ENCODE measurements at regions not wholly inside any gene's neighbourhood (a gene's known extent, or its start where the extent isn't known, plus 50 kb on each side); places are given as distances from the start of the nearest gene placed in this dataset.
"Not testable (repeated sequence)": the region's sequence is repeated elsewhere in the genome, so short reads cannot be mapped to it uniquely, and the experiment has no call there.

DNA sequence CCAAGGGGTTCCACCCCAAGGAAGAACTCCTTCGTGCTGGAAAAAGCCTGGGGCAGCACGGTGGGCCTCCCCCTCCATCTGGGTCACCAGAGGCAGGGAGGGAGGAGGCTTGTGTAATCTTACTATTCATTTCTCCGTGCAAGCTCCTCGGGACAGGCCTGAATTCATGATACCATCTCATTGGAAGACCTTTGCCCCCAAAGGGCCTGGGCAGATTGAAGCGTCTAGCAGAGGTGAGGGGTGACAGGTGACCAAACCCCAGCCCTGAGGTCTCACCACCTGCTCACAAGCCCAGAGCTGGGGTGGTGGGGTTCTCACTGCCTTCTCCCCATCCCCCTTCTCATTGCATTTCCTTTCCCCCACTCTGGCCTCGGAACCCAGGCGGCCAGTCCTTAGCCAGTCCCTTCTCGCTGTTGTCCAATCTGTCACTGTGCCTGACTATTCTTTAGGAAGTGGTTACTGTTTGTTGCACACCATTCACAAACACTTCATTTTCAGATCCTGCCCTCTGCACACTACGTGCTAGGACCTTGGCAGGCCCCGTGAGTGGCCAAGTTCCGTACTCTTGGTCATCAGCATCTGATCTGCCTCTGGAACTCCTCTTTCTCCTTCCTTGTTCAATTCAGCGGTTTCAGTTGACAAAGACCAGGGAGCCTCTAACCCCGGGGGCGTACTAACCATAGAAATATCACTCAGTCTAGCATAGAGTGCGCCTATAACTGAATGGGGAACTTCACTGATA, 137.1 kb downstream of the LY86 start:
- DNase-seq: peak; percentile 38

DNA sequence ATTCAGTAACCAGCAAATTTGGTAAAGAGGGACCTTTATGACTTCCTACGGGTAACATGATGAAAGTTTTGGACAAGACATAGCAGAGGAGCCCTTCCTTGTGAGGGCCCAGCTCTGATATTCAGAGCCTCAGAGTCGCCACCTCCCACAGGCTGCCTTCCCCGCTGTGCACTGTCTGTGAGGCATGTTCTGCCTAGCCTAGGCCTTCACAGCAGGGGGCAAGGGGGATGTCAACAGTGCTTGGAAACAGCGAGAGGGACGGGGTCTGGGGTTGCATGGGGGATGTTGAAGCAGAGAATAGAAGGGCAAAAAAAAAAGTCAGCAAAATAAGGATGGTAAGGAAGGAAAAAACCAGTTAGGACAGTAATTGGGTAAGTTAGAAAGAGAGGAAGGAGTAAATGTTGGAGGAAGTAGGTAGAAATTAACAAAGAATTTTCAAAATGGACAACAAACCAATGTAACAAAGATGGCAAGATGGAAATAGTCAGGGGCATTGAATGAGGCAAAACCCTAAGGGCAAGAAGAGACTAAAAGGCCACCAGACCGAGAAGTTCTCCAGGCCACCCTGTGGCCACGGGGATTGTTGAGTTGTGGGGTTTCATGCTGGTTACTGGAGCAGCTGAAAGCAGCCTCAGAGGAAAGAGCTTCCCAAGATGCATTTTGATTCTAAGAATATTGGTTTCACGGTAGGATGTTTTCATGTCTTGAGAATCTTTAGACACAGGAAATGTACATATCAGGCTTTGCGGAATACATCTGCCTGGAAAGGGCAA, 139.8 kb downstream of the LY86 start:
- no peak for DNase-seq

DNA sequence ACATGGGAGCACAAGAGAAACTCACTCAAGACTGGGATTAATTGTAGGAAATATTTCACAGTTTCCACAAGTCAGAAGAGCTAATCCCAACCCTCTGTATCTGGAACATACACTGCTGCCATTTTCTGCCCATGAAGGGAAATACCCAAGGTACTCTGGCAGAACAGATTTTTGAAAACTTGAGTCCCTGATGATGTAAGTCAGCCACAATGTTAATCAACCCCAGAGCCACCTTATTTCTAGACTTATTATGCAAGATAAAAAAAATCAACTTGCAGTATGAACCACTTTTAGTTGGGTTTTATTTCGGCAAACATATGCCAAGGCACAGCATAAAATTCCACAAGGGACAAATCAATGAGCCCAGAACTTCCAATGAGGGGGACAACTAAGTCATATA, 141.5 kb downstream of the LY86 start:
- no peak for DNase-seq

- no peak for DNase-seq
These were observed 142.3 kb downstream of the LY86 start for GRCh38 chr6:6730831-6731230.

GRCh38 chr6:6734479-6735465, 146.3 kb downstream of the LY86 start:
- DNase-seq: no peak

DNA sequence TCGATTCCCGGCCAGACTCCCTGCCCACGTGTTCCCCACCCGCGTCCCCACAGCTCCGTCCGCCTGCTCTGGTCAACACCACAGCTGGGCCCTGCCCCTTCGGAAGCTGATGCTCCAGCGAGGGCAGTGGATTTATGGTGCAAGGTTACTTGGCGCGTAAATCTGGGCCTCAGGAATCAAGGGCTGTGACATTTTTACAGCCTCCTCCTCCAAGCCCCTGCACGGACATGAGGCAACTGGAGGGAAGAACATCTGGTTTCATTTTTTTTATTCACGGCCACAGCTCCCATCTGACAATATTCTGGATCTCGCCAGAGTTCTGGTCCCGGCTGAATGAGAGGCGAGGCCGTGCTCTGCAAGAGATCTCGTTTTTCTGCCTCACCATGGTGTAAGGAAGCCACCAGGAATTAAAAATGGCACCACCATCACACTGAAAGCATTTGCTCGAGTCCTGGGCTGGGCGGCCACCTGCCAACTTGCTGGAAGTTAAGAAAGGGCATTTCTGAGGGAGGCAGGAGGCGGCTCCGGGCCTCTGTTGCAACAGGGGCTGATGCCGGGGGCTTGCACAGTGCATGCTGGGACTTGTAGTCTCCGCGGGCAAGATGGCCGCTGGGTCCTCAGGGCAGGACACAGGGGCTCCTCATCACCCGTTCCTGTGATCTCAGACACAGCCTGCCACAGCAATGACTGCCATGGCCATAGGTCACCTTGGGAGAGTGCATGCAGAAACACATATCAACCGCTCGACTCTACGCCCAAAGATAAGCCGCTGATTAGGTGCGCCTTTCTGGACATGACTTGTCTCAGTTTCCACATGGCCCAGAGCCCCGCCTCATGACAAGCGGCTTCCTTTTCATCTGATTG, 148.5 kb downstream of the LY86 start:
- DNase-seq: no peak

GRCh38 chr6:6737671-6738070, 149.2 kb downstream of the LY86 start:
- no peak for DNase-seq

DNA sequence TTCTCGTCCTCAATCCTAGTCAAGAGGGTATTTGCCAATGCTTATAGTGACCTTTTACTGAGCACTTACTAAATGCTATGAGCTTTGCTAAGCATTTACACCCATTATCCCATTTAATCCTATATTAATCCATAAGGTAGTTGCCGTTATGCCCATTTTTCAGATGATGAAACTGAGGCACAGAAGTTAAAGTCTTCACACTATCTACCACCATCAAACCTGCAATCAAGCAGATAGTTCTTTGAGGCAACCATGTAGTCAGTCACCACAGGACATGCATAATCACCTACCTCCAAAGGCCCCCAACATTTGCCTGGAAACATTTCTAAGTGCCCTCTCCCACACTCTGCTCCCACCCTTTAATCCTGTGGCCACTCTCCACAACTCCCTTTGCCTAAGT, 149.6 kb downstream of the LY86 start:
- no peak for DNase-seq

DNA sequence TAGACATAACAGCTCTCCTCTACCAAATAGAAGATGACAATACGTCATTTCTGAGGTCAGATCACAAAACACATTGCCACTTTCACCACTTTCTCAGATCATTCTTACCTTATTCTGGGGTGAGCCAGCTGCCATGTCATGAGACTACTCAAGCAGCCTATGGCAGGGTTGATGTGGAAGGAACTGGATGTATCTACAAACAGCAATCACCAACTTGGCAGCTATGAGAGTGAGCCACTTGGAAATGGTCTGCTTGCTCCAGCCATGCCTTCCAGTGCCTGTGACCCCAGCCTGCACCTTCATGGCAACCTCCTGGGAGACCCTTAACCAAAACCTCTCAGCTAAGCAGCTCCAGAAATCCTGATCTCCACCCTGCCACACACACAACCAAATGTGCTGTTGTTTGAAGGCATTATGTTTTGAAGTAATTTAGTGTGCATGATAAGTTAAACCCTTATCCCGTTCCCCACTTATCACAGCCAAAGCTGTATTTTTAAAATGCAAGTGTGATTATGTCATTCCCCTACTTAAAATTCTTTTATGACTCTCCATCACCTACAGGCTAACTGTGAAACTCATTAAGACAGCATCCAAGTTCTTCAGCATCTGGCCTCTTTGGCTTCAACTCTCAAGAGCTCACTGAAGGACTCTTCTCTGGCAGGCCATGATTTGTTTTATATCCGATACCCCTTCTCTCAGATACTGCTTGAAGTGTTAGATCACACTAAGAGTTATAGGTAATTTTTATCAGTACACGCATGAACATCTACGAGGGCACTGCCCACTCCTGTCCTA, 150.6 kb downstream of the LY86 start:
- DNase-seq: no peak

DNA sequence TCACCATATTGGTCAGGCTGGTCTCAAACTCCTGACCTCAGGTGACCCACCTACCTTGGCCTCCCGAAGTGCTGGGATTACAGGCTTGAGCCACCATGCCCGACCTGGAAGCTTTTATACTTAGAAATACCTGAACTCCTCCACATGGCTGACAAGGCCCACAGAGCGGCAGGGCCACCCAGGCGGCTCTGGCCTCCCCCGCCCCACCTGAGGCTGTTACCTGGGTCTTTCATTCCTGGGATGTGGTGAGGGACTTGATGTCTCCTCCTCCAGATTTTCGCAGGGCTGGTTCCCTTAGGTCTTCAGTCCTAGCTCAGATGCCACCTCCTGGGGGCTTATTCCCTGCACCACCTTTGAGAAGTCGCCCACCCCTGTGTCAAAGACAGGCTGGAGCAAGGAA, 152.1 kb downstream of the LY86 start:
- no peak for DNase-seq

GRCh38 chr6:6741264-6741663, 152.7 kb downstream of the LY86 start:
- no peak for DNase-seq

DNA sequence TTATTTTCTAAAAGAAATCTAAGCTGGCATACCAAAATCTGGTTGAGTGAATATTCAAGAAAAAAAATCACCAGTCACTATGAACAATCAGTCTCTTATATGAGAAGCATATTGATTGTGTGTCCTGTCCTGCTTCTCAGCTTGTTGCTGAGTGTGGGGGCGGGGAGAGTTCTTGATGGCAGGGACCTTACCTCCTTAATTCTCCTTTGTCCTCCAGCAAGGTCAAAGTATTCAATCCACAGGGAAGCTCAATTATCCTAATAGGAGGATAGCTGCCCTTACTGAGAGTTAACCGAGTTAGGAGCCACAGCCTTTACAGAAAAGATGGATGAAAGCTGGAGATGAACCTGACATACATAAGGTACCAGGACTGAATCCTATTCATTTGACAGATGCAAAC, 154.0 kb downstream of the LY86 start:
- no peak for DNase-seq

GRCh38 chr6:6744551-6744950, 156.0 kb downstream of the LY86 start:
- DNase-seq: no peak

DNA sequence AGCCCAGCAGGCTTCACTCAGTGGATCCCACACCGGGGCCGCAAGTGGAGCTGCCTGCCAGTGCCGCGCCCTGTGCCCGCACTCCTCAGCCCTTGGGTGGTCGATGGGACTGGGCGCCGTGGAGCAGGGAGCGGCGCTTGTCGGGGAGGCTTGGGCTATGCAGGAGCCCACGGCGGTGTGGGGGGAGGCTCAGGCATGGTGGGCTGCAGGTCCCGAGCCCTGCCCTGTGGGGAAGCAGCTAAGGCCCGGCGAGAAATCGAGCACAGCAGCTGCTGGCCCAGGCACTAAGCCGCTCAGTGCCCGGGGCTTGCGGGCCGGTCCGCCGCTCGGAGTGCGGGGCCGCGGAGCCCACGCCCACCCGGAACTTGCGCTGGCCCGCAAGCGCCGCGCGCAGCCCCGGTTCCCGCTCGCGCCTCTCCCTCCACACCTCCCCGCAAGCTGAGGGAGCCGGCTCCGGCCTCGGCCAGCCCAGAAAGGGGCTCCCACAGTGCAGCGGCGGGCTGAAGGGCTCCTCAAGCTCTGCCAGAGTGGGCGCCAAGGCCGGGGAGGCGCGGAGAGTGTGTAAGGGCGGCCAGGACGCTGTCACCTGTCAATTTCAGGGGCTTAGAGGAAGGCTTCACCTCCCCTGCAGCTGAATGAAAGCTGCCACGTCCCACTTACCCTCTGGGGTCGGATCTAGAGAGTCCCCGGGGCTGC, 157.3 kb downstream of the LY86 start:
- not testable (repeated sequence) for DNase-seq

- no peak for DNase-seq
These were observed 157.9 kb downstream of the LY86 start for GRCh38 chr6:6746333-6746969.

DNA sequence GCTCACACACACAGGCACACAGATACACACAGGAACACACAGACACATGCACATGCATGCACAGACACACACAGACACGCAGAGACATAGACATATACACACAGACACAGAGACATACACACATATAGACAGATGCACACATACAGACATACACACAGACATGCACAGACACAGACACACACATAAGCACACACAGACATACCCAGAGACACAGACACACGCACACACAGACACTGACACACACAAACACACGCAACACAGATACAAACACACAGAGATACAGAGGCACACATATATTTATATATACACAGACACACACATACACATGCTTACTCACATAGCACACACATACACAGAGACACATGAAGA, 158.4 kb downstream of the LY86 start:
- DNase-seq: no peak

DNA sequence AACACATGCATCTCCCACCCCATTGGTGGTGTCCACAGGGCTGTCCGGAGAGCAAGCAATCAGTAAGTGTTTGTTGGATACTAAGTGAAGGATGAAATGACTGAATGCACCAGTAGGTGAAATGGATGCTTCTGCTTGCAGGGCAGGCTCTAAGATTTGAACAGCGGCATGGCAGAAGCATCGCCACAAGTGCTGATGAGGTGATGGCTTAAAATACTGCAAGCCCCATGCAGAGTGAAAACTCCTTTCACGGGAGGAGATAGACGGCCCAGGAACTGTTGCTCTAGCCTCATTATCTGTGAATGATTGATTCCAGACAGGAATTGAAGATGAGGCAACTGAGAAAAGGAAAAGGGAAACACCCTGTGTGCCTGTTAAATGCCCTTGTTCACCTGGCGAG, 158.9 kb downstream of the LY86 start:
- no peak for DNase-seq

- no peak for DNase-seq
These were observed 159.5 kb downstream of the LY86 start for GRCh38 chr6:6748001-6748400.

DNA sequence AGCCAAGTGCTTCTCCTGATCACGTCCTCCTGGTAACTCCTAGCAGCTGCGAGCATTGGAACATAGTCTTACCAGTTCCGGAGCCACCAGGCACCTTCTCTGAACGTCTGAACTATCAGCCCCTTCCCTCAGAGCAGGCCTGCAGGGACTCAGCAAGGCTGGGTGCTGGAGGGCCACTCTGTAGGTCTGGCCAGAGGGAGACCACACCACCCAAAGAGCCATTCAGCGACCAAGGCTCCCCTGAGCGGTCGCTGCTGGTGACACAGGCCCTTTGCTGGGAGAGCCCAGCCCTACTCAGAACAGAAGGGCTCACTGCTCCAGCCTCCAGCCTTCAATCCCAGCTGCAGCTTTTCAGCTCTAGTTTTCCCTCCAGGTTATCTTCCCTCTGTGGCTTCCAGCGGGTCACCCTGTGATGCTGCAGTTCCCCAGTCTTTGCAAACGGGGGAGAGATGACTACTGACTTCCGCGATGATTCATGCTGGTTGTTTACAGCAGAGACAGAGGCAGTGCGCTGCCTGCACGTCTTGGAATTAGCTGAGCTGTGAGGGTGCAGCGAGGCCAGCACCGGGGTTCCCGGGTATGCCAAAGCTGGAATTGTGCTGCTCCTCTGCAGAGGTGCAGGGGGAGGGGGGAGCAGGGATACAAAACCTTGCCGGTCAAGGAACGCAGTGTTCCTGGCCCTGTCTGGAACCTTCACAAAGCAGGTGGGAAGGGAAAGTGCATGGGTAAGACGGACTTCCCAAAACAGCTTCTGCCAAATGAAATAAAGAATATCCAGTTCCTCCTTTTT, 161.4 kb downstream of the LY86 start:
- peak; percentile 69 for DNase-seq

Measured in GDM1 (cell line).